ENCODE measurements at regions not wholly inside any gene's neighbourhood (a gene's known extent, or its start where the extent isn't known, plus 50 kb on each side); places are given as distances from the start of the nearest gene placed in this dataset.
"Not testable (repeated sequence)": the region's sequence is repeated elsewhere in the genome, so short reads cannot be mapped to it uniquely, and the experiment has no call there.

DNA sequence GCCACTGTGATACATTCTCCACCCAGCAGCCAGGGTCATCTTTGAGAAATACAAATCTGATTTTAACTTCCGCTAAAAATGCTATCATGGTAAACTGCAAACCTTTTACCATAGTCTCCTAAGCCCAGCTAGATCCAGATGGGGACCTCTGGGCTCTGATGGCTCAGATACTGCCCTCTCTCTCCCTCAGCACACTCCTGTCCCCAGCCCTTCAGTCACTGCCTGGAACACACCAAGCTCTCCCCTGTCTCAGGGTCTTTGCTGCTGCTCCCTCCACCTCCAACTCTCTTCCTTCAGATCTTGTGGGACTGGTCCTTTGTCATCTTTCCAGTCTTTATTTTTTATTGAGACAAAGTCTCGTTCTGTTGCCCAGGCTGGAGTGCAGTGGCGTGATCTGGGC, 65.1 kb downstream of the SPRY4 start:
- DNase-seq (ENCODE audit: low read depth), result no peak

DNA sequence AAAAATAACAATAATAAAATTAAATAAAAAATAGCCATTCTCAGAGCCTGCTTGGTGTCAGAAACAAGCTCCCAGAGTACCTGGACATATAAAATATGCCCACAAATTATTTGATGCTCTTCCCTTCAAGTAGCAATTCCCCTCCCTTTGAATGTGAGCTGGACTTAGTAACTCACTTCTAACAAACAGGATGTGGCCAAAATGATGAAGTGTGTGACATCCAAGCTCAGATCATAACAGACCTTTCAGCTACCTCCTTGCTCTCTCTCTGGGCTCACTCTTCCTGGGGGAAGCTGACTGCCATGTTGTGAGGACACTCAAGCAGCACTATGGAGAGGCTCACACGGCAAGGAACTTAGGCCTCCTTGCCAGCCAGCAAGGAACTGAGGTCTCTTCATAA, 69.0 kb downstream of the SPRY4 start:
- no peak for DNase-seq (ENCODE audit: low read depth)

DNA sequence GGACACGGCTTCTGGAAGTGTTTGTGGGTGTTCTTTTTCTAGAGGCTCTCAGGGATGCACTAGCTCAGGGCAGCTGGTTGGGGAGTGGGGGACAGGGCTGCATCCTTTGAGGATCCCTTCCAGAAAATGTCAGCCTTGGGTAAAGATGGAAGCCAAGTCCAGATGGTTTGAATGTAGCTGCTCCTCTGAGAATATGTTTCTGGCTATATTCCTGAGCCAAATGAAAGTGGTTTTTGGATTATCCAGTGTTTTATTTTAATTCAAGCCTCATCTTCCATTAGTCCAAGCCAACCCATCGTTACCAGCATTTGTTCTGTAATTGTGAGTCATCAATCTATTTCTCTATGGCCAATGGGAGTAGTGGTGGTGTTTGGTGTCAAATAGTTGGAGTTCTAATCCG, 70.4 kb downstream of the SPRY4 start:
- DNase-seq (ENCODE audit: low read depth), result no peak

DNA sequence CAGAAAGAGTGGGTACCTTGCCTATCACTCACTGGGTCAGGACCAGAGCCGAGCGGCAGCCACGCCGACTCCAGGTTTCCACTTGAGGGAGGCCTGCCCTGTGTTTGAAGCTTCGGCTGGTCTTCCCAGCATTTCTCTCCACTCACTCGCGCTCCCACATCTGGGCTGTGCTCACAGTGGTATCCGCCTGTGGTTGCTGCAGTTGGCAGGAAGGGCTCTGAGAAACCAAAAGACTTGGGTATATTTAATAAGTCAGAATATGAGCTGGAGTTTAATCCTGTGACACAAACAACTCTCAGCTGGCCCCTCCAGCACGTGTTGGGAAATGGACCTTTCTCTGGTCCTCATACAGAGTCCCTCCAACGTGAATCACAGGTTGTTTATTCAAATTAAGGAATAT, 70.9 kb downstream of the SPRY4 start:
- peak; percentile 34 for DNase-seq (ENCODE audit: low read depth)

DNA sequence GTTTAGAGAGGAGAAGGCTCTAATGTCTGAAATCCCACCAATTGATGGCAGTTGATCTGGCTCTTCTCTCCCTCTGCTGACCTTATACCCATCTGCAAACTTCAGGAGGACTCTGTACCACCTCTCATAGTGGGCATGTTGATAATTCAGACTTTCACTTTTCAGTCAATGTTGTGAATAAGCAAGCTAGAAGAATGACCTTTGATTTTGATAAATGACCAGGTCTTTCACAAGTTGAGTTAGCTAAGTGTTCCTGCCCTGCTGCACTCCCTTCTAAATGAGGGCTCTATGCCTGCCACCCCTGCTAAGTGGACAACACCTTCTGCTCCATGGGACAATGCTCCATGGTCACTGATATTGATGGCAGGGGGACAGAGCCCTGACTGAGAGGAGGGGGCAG, 74.7 kb downstream of the SPRY4 start:
- no peak for DNase-seq (ENCODE audit: low read depth)

DNA sequence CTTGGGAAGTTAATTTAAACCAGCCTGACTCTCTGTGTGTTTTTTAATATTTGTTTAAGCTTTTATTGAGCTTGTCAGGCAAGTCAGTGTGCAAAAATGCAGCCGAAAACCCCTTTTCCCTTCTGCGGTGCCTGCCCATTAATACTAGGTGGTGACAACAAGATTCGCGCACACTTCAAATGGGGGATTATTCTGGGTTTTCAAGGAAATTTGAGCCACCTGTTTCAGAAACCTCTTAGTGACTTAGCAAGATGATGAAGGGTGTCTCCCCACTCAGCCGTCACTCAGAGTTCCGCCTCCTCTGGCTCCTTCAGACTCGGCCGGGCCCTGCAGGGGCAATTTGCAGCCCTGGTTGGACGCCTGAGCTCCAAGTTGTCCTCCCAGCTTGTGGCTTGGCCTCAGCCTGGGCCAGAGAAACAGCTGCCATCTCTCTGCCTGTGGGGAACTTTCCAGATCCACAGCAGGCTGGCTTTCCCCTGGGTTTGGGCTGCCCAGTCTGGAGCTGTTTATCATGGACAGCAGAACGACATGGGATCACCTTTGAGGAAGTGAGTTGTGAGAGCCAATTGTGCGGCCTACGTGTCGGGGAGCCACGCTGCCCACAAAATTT, 75.9 kb downstream of the SPRY4 start:
- peak; percentile 46 for DNase-seq (ENCODE audit: low read depth)

DNA sequence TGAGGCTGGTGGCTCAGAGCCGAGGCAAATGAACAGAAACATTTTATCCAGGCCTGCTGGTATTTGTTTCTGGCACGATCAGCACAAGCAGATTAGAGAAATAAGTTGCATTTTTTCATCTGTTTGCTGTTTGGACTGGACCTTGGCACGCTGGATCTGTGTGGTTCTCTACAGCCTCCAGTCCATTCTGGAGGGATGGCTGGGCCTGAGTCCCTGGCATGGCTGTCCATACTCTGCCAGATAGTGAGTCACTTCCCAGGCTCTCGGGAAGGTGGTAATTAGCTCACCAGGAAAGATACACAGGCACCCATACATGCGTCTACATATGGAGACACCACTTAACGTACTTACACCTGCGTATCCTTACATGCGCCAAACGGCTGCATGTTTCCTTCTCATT, 78.6 kb downstream of the SPRY4 start:
- peak; percentile 94 for DNase-seq (ENCODE audit: low read depth)

DNA sequence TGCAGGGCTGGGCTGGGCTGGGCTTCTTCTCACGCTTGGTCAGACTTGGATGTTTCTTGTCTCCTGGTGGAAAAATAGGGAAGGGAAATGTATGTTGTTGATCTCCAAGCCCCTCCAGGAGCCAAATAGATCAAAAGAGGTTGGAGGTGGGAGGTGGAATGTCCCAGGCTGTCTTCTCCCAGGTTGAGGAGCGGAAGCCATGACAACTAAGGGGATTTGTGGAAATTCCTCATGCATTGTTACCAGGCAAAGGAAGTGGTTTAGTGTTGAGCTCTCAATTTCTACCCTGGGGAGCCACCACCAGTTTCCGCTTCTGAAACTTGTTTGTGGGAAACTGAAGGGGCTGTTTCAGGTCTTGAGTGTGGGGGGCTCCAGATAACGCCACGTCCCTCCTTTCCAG, 79.0 kb downstream of the SPRY4 start:
- peak; percentile 42 for DNase-seq (ENCODE audit: low read depth)

DNA sequence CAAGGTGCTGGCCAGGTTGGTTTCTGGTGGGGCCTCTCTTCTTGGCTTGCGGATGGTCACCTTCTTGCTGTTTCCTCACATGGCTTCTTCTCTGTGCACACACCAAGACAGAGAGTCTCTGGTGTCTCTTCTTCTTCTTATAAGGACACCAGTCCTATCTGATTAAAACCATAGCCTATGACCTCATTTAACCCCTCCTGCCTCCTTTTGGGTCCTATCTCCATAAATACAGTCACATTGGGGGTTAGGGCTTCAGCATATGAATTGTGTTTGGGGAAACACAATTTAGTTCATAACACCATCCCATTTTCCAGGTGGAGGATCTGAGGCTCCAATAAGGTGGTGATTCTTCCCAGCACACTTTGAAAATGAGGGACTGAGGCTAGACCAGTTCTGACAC, 80.4 kb downstream of the SPRY4 start:
- no peak for DNase-seq (ENCODE audit: low read depth)

DNA sequence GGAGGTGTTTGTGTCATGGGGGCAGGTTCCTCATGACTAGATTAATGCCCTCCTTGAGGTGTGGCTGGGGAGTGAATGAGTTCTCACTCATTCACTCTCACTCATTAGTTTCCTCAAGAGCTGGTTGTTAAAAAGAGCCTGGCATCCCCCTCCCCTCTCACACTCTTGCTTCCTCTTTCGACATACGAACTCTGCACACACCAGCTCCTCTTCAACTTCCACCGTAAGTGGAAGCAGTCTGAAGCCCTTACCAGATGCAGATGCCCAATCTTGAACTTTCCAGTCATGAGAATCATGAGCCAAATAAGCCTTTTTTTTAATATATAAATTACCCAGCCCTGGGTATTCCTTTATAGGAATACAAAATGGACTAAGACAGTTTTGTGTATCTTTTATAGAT, 82.5 kb downstream of the SPRY4 start:
- DNase-seq (ENCODE audit: low read depth), result no peak

DNA sequence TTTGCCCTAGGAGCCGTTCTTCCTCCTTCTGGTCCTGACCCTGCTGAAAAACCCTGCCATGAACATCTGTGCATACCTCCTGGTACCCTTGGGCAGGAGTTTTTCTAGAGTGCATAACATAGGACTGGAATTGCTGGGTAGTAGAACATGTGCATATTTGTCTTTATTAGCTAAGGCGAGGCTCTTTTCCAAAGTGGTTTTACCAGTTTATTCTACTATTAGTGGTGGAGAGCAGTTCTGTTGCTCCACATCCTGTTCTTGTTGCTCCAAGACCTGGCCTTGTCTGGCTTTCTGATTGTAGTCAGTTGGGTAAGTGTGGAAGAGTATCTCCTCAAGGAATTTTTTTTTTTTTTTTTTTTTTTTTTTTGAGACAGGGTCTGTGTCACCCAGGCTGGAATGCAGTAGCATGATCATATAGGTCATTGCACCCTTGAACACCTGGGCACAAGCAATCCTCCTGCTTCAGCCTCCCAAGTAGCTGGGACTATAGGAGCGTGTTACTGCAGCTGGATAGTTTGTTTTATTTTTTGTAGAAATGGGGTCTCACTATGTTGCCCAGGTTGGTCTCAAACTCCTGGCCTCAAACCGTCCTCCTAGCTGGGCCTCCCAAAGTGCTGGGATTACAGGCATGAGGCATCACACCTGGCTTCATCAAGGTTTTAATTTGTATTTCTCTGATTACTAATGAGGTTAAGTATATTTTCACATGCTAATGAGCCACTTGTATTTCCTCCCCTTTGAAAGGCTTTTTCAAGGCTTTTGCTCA, 85.2 kb downstream of the SPRY4 start:
- DNase-seq (ENCODE audit: low read depth), result no peak

DNA sequence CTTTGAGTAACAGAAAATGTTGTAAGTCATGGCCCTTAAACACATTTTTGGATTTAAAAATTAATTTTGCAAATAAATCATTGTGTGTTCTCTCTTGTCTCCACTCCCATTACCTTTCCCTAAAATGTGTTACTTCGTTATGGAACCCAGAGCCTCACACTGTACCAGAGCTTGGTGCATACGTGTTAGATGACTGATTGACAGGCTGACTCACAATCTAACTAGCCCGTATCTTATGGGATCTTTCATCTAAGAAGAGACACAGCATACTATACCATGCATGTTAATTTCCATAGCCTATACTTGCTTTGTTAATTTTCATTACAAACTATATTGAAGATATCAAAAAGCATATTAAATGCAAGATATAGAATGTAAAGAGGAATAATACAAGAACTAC, 87.1 kb downstream of the SPRY4 start:
- no peak for DNase-seq (ENCODE audit: low read depth)

DNA sequence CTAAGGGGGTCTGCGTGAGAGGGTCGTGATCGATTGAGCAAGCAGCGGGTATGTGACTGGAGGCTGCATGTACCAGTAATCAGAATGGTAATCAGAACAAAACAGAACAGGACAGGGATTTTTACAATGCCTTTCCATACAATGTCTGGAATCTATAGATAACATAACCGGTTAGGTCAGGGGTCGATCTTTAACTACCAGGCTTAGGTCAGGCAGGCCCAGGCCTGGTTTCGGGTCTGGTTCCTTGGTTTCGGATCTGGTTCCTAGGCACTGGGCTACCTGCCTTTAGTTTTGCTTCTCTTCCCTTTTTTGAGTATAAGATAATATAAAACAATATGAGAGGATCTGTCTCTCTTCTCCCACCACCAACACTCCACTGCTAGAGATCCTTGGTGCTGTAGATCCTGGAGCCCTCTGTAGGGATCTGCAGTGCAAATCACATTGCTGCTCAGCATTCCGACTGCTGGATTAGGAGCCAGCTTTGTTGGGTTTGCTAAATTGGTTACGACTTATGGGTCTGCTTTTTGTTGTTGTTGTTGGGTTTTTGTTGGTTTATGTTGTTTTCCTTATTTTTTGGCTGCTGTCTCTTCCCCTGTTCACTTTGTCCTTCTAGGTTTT, 88.0 kb downstream of the SPRY4 start:
- DNase-seq (ENCODE audit: low read depth), result not testable (repeated sequence)

DNA sequence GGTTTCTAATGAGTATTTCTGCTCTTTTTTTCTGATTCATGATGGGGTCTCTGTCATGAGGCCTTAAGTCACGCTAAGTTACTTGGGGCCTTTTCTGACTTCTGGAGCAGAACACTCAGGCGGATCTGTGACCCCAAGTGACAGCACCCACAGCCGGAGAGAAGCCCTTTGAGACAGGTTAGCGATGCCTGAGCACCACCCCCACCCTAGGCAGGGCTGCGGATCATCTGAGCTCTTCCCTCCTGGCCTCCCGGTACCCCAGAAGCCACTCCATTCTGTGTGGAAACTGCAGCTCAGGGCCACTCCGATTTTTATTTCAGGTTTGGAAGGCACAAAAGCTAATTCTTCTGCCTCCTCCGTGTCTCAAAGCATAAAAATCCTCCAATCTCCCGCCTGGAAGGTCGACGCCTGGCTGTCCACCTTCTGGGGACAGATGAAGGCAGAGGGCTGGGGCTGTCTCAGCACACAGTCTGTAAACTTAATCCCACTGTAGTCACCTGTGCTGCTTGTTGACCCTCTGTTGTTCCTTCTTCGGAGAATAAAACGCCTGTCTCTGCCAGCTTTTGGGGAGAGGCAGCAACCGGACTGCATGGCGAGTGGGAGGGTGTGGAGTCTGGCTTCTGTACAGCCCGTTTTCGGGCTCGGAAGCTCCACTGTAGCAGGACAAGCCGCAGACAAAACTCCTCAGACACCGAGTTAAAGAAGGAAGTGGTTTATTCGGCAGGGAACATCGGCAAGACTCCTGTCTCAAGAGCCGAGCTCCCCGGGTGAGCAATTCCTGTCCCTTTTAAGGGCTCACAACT, 88.8 kb downstream of the SPRY4 start:
- DNase-seq (ENCODE audit: low read depth), result no peak

DNA sequence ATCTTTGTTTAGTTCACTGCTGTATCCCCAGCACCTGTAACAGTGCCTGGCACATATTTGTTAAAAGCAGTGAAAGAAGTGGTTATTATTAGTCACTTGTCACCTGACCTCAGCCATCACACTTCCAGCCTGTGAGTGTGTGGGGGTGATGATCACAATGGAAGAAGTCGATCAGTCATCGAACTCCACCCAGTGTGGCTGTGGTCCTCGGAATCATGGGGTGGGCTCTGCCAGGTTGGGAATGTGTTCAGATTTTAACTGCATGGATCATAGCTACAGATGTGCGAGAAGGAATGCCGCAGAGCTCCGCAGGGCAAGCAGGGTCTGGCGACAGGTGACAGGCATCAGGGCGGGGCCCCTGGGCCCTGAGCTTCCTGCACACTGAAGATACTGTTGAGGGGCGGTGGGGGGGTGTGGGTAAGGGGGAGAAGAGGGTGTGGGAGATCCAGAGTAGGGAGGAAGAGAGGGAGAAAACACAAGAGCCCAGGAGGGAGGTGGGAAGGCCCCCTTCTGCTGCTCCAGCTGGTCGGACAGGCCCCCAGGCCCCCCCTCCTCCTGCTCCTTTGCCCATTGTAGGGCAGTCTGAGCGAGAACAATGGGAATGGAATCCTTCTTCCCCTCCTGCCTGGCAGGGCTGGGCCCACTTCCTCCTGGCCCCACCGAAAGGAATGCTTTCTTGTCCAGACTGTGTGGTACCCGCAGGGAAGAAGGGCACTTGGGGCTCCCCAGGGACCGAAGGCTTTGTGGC, 89.6 kb downstream of the SPRY4 start:
- DNase-seq (ENCODE audit: low read depth), result no peak

DNA sequence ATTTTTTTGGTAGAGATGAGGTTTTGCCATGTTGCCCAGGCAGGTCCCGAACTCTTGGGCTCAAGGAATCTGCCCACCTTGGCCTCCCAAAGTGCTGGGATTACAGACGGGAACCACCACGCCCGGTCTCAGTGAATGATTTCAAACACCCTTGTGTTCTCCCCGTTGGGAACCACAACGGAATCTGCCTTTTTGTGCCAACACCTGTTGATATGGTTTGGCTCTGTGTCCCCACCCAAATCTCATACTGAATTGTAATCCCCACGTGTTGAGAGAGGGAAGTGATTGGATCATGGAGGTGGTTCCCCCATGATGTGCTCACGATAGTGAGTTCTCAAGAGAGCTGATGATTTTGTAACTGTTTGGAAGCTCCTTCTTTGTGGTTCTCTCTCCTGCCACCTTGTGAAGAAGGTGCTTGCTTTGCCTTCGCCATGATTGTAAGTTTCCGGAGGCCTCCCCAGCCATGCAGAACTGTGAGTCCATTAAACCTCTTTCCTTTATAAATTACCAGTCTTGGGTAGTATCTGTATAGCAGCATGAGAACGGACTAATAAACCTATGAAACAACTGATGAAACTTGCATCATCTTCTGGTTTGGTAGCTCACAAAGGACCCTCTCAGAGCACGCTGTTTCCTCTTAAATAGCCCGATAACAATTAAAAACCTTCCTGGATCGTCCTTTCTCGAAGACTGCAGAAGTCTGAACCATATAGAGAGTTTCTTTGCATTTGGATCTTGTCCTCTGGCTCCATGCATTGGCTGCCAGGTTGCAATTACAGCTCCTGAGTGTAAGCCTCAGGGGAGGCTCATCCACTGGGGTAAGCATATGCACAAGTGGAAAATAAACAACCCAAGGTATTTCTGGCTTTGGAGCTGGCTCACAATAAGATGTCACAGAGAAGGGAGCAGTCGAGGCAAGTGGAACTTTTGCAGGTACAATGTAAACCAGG, 91.5 kb downstream of the SPRY4 start:
- no peak for DNase-seq (ENCODE audit: low read depth)

DNA sequence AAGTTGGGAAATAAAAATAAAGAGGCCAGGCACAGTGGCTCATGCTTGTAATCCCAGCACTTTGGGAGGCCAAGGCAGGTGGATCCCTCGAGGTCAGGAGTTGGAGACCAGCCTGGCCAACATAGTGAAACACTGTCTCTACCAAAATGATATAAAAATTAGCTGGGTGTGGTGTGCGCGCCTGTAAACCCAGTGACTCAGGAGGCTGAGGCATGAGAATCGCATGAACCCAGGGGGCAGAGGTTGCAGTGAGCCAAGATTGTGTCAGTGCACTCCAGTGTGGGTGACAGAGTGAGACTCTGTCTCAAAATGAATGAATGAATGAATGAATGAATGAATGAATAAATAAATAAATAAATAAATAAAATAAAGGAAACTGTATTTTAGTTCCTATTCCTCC, 93.9 kb downstream of the SPRY4 start:
- DNase-seq (ENCODE audit: low read depth), result not testable (repeated sequence)

DNA sequence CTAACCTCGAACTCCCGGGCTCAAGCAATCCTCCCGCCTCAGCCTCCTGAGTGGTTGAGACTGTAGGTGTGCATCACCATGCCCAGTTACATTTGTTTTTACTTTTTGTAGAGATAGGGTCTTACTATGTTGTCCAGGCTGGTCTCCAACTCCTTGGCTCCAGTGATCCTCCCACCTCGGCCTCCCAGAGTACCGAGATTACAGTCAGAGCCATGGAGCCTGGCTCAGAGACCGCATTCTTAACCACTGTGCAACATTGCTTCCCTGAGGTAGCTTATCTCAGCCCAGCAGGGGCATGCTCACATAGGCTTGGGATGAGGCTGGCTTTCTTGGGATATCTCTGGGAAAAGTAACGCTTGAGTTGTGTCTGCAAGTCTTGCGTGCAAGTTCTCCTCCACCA, 99.7 kb downstream of the SPRY4 start:
- no peak for DNase-seq (ENCODE audit: low read depth)

DNA sequence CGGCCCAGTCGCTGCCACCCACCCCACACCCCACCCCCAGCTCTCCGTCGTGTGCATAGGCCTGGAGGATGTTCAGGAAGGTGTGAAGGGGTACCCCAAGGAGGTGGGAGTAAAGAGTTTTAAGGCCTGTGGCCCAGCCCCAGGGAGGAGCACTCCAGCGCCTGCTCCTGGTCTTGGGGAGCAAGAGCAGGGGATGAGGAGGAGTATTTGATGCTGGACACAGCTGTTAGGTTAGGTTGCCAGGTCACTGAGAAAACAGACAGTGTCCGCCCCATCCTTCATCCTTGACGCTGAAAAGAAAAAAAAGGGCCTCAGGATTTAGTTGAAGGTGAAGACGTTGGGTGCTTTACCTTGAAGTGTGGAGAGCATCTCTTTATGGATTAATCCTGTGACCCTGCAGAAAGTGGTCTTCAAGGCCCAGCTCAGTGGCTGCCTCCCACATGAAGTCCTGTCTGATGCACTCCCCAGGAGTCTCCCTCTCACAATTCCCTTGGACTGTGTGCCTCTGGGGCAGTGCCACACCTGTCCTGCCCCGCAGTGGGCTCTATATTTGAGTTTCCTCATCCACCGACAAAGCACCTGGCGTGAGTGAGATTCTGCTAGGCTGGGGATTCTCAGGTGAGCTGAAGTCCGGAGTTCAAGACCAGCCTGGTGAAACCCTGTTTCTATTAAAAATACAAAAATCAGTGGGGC, 101.8 kb downstream of the SPRY4 start:
- no peak for DNase-seq (ENCODE audit: low read depth)

DNA sequence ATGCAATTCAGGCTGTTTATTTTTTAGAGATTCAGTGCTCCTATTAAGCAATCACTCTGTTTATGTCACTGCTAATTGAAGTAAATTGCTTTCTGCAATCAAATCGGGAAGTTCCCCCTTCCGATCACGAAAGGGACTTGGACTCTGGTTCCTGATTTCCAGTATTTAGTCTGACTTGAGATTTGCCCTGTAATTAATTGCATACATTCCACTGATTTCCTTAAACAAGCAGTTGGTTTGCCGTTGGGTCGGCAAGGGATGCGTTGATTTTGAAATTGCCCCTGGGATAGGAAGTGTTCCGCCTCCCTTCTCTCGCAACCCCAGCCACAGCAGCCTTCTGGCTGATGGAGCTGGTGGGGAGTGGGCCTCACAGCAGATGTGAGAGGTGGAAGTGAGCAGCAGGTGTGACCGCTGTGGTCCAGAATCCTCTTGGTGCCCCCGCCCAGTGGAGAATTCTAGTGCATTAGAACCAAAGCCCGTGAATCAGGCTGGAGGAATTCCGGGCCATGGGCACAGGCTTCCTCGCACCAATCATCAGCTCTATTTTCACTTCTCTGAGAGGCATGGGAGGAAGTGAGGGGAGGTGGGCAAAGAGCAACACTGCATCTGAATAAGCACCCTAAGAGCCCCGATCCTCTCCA, 102.5 kb downstream of the SPRY4 start:
- DNase-seq (ENCODE audit: low read depth), result no peak

Measured in GM04503 (cell line).